H9 (cell line): ENCODE measurements at regions not wholly inside any gene's neighbourhood (a gene's known extent, or its start where the extent isn't known, plus 50 kb on each side); places are given as distances from the start of the nearest gene placed in this dataset.

Experiments used
- DNase-seq: peaks from one replicate; pipeline ENCODE4 v3.0.0-alpha.2; 2017
- H2AFZ ChIP-seq: one replicate; pipeline ENCODE4 v1.6.1; 2013; ENCODE audit warnings: mild to moderate bottlenecking, low read length, control low read depth, moderate library complexity
- H2AK5ac ChIP-seq: 2 replicates; pipeline ENCODE4 v1.6.1; 2013; ENCODE audit warnings: low read length, control low read depth, mixed read lengths; ENCODE audit not compliant: insufficient read length
- H2BK120ac ChIP-seq: one replicate; pipeline ENCODE4 v1.6.1; 2013; ENCODE audit warnings: low read depth, mild to moderate bottlenecking, low read length, control low read depth, inconsistent platforms; ENCODE audit not compliant: poor library complexity, severe bottlenecking
- H2BK12ac ChIP-seq: 2 replicates; pipeline ENCODE4 v1.6.1; 2013; ENCODE audit warnings: low read length, control low read depth, mixed read lengths, low read depth; ENCODE audit not compliant: insufficient read length
- H2BK15ac ChIP-seq: 2 replicates; pipeline ENCODE4 v1.6.1; 2013; ENCODE audit warnings: low read depth, low read length, control low read depth
- H2BK20ac ChIP-seq: one replicate; pipeline ENCODE4 v1.6.1; 2013; ENCODE audit warnings: low read depth, mild to moderate bottlenecking, low read length, control low read depth, inconsistent platforms; ENCODE audit not compliant: poor library complexity, severe bottlenecking
- H2BK5ac ChIP-seq: 2 replicates; pipeline ENCODE4 v1.6.1; 2013; ENCODE audit warnings: low read length, control low read depth, mixed read lengths; ENCODE audit not compliant: insufficient read length
- H3K14ac ChIP-seq: 2 replicates; pipeline ENCODE4 v1.6.1; 2013; ENCODE audit warnings: low read length, control low read depth; ENCODE audit not compliant: insufficient read depth
- H3K18ac ChIP-seq: 2 replicates; pipeline ENCODE4 v1.6.1; 2013; ENCODE audit warnings: low read depth, mild to moderate bottlenecking, mixed read lengths, low read length, control low read depth; ENCODE audit not compliant: insufficient read length
- H3K23ac ChIP-seq: 2 replicates; pipeline ENCODE4 v1.6.1; 2013; ENCODE audit warnings: low read length, control low read depth, mixed read lengths, low read depth; ENCODE audit not compliant: insufficient read length
- H3K23me2 ChIP-seq: 2 replicates; pipeline ENCODE4 v1.6.1; 2013; ENCODE audit warnings: low read depth, mild to moderate bottlenecking, mixed read lengths, low read length, control low read depth; ENCODE audit not compliant: insufficient read length, poor library complexity, severe bottlenecking
- H3K27ac ChIP-seq: 2 replicates; pipeline ENCODE4 v1.5.1; 2013; ENCODE audit warnings: low read length, control low read depth, mixed read lengths, low read depth; ENCODE audit not compliant: insufficient read length
- H3K27me3 ChIP-seq: 2 replicates; pipeline ENCODE4 v1.6.1; 2013; ENCODE audit warnings: low read length, control low read depth, inconsistent platforms; ENCODE audit not compliant: insufficient read depth
- H3K4ac ChIP-seq: 2 replicates; pipeline ENCODE4 v1.6.1; 2013; ENCODE audit warnings: low read depth, mild to moderate bottlenecking, control low read depth, inconsistent platforms, low read length, moderate library complexity
- H3K4me1 ChIP-seq: 2 replicates; pipeline ENCODE4 v1.6.1; 2013; ENCODE audit warnings: low read length, control low read depth, inconsistent platforms; ENCODE audit not compliant: insufficient read depth
- H3K4me2 ChIP-seq: 2 replicates; pipeline ENCODE4 v1.6.1; 2013; ENCODE audit warnings: low read length, control low read depth, mixed read lengths; ENCODE audit not compliant: insufficient read length, insufficient read depth
- H3K56ac ChIP-seq: 2 replicates; pipeline ENCODE4 v1.6.1; 2013; ENCODE audit warnings: low read depth, mild to moderate bottlenecking, mixed read lengths, low read length, control low read depth; ENCODE audit not compliant: insufficient read length
- H3K79me1 ChIP-seq: 2 replicates; pipeline ENCODE4 v1.6.1; 2013; ENCODE audit warnings: low read depth, mild to moderate bottlenecking, moderate library complexity, low read length, control low read depth, inconsistent platforms; ENCODE audit not compliant: insufficient read depth, poor library complexity, severe bottlenecking
- H3K79me2 ChIP-seq: 2 replicates; pipeline ENCODE4 v1.6.1; 2013; ENCODE audit warnings: low read length, control low read depth, inconsistent platforms; ENCODE audit not compliant: insufficient read depth
- H3K9ac ChIP-seq: 2 replicates; pipeline ENCODE4 v1.6.1; 2013; ENCODE audit warnings: low read length, control low read depth, mixed read lengths; ENCODE audit not compliant: insufficient read length; ENCODE audit errors: extremely low read depth
- H3K9me3 ChIP-seq: one replicate; pipeline ENCODE4 v1.6.1; 2013; ENCODE audit warnings: low read depth, low read length, inconsistent platforms; ENCODE audit not compliant: control insufficient read depth
- H3T11ph ChIP-seq: one replicate; pipeline ENCODE4 v1.6.1; 2013; ENCODE audit warnings: mild to moderate bottlenecking, low read length, control low read depth, inconsistent platforms
- H4K20me1 ChIP-seq: one replicate; pipeline ENCODE4 v1.6.1; 2013; ENCODE audit not compliant: control insufficient read depth, insufficient read length, insufficient read depth
- H4K5ac ChIP-seq: 2 replicates; pipeline ENCODE4 v1.6.1; 2013; ENCODE audit warnings: low read depth, mild to moderate bottlenecking, mixed read lengths, low read length, control low read depth; ENCODE audit not compliant: insufficient read length
- H4K8ac ChIP-seq: replicated peaks from 2 replicates; pipeline ENCODE4 v1.6.1; 2013; ENCODE audit warnings: low read length, control low read depth, mixed read lengths, low read depth; ENCODE audit not compliant: insufficient read length
- H4K91ac ChIP-seq: 2 replicates; pipeline ENCODE4 v1.6.1; 2013; ENCODE audit warnings: low read depth, mild to moderate bottlenecking, moderate library complexity, mixed read lengths, low read length, control low read depth; ENCODE audit not compliant: insufficient read length
- H3K27ac Mint-ChIP-seq, 3 experiments: 2 replicates in 2 of 3; 3 replicates in 1 of 3; pipeline ENCODE4 v1.8.0; 2020 to 2021; ENCODE audit warnings: mixed read lengths in 3 of 3, mild to moderate bottlenecking in 1 of 3, moderate library complexity in 1 of 3
- H3K27me3 Mint-ChIP-seq: 2 replicates; pipeline ENCODE4 v1.8.0; 2021; ENCODE audit warnings: low read depth, mild to moderate bottlenecking, moderate library complexity, mixed read lengths
- H3K36me3 Mint-ChIP-seq, 3 experiments: 2 replicates in 2 of 3; 3 replicates in 1 of 3; pipeline ENCODE4 v1.8.0; 2020 to 2021; ENCODE audit warnings: low read depth in 3 of 3, mixed read lengths in 3 of 3; ENCODE audit not compliant: insufficient read depth in 1 of 3
- H3K4me1 Mint-ChIP-seq, 2 experiments: 2 replicates each; pipeline ENCODE4 v1.8.0; 2020; ENCODE audit warnings: mixed read lengths in 2 of 2
- H3K4me3 Mint-ChIP-seq, 2 experiments: 2 replicates in 1 of 2; 3 replicates in 1 of 2; pipeline ENCODE4 v1.8.0; 2020 to 2021; ENCODE audit warnings: mild to moderate bottlenecking in 2 of 2, mixed read lengths in 2 of 2, moderate library complexity in 1 of 2
- H3K9me3 Mint-ChIP-seq, 2 experiments: 2 replicates in 1 of 2; 3 replicates in 1 of 2; pipeline ENCODE4 v1.8.0; 2020; ENCODE audit warnings: mild to moderate bottlenecking in 2 of 2, mixed read lengths in 2 of 2, moderate library complexity in 1 of 2
- CTCF ChIP-seq: fragments of 200-600 bp; sonication (generic); conservative IDR thresholded peaks from 3 replicates; pipeline ENCODE4 v1.8.0; 2021; ENCODE audit warnings: antibody characterized with exemption, mild to moderate bottlenecking
- WGBS: extraction: QIAGEN DNeasy Blood & Tissue Kit; methylation state at CpG from one replicate; pipeline ENCODE4 v1.1.7; 2013; ENCODE audit warnings: missing lambda C conversion rate, low lambda C conversion rate, mixed read lengths; ENCODE audit not compliant: insufficient read length; ENCODE audit errors: extremely low coverage; 5-methylcytosine and 5-hydroxymethylcytosine counted together

- Histone ChIP-seq H3K4me1 (no peaks in the 10 kb centered on the region), H3K56ac (no peak overlapping the region), H3K23me2 (no peaks in the 10 kb centered on the region), H3K9ac (no peak overlapping the region), H3K14ac (no peak overlapping the region), H3K9me3 (no peaks in the 10 kb centered on the region), H4K8ac (no peak overlapping the region), H2BK15ac (no peak overlapping the region), H2BK5ac (no peak overlapping the region), H4K91ac (no peak overlapping the region), H4K20me1 (no peaks in the 10 kb centered on the region), H3K79me2 (no peaks in the 10 kb centered on the region), H2BK12ac (no peak overlapping the region), H2BK20ac (no peak overlapping the region), H3K18ac (no peak overlapping the region), H2AFZ (no peak overlapping the region), H3K27ac (no peak overlapping the region), H3K4ac (no peak overlapping the region), H4K5ac (no peak overlapping the region), H3K27me3 (no peaks in the 10 kb centered on the region), H2BK120ac (no peak overlapping the region), H3K4me2 (no peak overlapping the region), H3T11ph (no peak overlapping the region), H3K23ac (no peak overlapping the region), H3K79me1 (no peaks in the 10 kb centered on the region), H2AK5ac (no peak overlapping the region)
- no peak for TF ChIP-seq CTCF
- Mint-ChIP-seq H3K4me3 (no peak overlapping the region), H3K9me3 (peaks cover 6% of the 10 kb centered on the region in 2 experiments; a peak in 2 of 5 replicates), H3K4me1 (no peaks in the 10 kb centered on the region), H3K27me3 (no peaks in the 10 kb centered on the region), H3K36me3 (peaks cover 0 to 5% (median 2%) of the 10 kb centered on the region in 3 experiments; a peak in 3 of 7 replicates), H3K27ac (no peak overlapping the region)
- no CpG with 5 or more reads among the region's 2 CpGs for WGBS
- DNase-seq = no peak
Measured at GRCh38 chr9:78791779-78792178, 494.9 kb downstream of the PSAT1 start.
